KMS-11 (cell line): ENCODE measurements at regions not wholly inside any gene's neighbourhood (a gene's known extent, or its start where the extent isn't known, plus 50 kb on each side); places are given as distances from the start of the nearest gene placed in this dataset.

Experiments
- H2AFZ ChIP-seq: fragments of 200-600 bp; sonication (generic); 2 replicates; pipeline ENCODE4 v1.6.1; 2016; ENCODE audit warnings: antibody characterized with exemption, mixed run types, low read depth
- H3K27ac ChIP-seq: fragments of 200-600 bp; sonication (generic); 2 replicates; pipeline ENCODE4 v1.6.1; 2016; ENCODE audit warnings: mild to moderate bottlenecking, mixed run types
- H3K27me3 ChIP-seq: fragments of 200-600 bp; sonication (generic); 2 replicates; pipeline ENCODE4 v1.6.1; 2017; ENCODE audit warnings: mild to moderate bottlenecking, low read depth, mixed run types, moderate library complexity; ENCODE audit not compliant: insufficient read depth
- H3K36me3 ChIP-seq: fragments of 200-600 bp; sonication (generic); 2 replicates; pipeline ENCODE4 v1.6.1; 2017; ENCODE audit warnings: mild to moderate bottlenecking, mixed run types; ENCODE audit not compliant: insufficient read depth
- H3K4me1 ChIP-seq: fragments of 200-600 bp; sonication (generic); 2 replicates; pipeline ENCODE4 v1.6.1; 2016; ENCODE audit warnings: mild to moderate bottlenecking, low read depth, mixed run types; ENCODE audit not compliant: poor library complexity, severe bottlenecking
- H3K4me2 ChIP-seq: fragments of 200-600 bp; sonication (generic); 2 replicates; pipeline ENCODE4 v1.7.0; 2016; ENCODE audit warnings: mild to moderate bottlenecking, mixed run types
- H3K4me3 ChIP-seq: fragments of 200-600 bp; sonication (generic); IDR thresholded peaks from 2 replicates; pipeline ENCODE4 v1.6.1; 2017; ENCODE audit warnings: low read depth, low read length, mixed read lengths; ENCODE audit not compliant: insufficient read depth
- H3K79me2 ChIP-seq: fragments of 200-600 bp; sonication (generic); 2 replicates; pipeline ENCODE4 v1.6.1; 2016; ENCODE audit warnings: low read depth, mixed run types; ENCODE audit not compliant: insufficient read depth
- H3K9ac ChIP-seq: fragments of 200-600 bp; sonication (generic); 2 replicates; pipeline ENCODE4 v1.6.1; 2016; ENCODE audit warnings: mild to moderate bottlenecking, mixed run types
- H4K20me1 ChIP-seq: fragments of 200-600 bp; sonication (generic); 2 replicates; pipeline ENCODE4 v1.6.1; 2016; ENCODE audit warnings: mild to moderate bottlenecking, mixed run types; ENCODE audit not compliant: insufficient read depth
- CTCF ChIP-seq: fragments of 200-600 bp; sonication (generic); conservative IDR thresholded peaks from 2 replicates; pipeline ENCODE4 v1.6.1; 2017; ENCODE audit warnings: low read depth, mild to moderate bottlenecking, antibody characterized with exemption, low read length, moderate library complexity, mixed read lengths

DNA sequence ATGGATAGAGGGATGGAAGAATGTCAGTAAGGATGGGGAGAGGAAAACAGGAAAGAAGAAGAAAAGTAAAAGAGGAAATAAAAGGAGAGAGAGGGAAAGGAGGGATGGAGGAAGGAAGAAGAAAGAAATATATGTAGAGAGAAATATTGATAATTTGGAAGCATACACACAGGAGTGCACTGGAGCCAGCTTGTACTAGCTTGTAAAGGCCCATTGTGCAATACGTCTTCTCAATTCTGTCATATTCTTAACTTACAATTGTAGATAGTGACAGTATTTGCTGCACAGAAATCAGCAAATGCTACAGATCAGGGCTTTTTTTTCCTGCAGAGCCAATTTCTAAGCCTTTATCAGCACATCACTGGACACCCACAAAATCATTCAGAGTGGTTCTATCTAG lies 458.8 kb upstream of the WWC1 start:
- no peak overlapping the region for H3K4me3 ChIP-seq
- no peak overlapping the region for H3K27ac ChIP-seq
- no peak overlapping the region for H3K4me2 ChIP-seq
- no peaks in the 10 kb centered on the region for H4K20me1 ChIP-seq
- H2AFZ ChIP-seq = no peak overlapping the region
- no peaks in the 10 kb centered on the region for H3K79me2 ChIP-seq
- no peak for TF ChIP-seq CTCF
- H3K36me3 ChIP-seq = no peaks in the 10 kb centered on the region
- H3K27me3 ChIP-seq = no peaks in the 10 kb centered on the region
- H3K9ac ChIP-seq = no peak overlapping the region
- no peaks in the 10 kb centered on the region for H3K4me1 ChIP-seq

- H4K20me1 ChIP-seq = no peaks in the 10 kb centered on the region
- H3K36me3 ChIP-seq = no peaks in the 10 kb centered on the region
- H3K4me2 ChIP-seq = no peak overlapping the region
- no peak for TF ChIP-seq CTCF
- no peak overlapping the region for H3K27ac ChIP-seq
- no peak overlapping the region for H3K4me3 ChIP-seq
- no peak overlapping the region for H3K9ac ChIP-seq
- H2AFZ ChIP-seq = no peak overlapping the region
- H3K79me2 ChIP-seq = no peaks in the 10 kb centered on the region
- no peaks in the 10 kb centered on the region for H3K27me3 ChIP-seq
- H3K4me1 ChIP-seq = no peaks in the 10 kb centered on the region
Observed at GRCh38 chr5:167833456-167833855, 458.0 kb upstream of the WWC1 start.

DNA sequence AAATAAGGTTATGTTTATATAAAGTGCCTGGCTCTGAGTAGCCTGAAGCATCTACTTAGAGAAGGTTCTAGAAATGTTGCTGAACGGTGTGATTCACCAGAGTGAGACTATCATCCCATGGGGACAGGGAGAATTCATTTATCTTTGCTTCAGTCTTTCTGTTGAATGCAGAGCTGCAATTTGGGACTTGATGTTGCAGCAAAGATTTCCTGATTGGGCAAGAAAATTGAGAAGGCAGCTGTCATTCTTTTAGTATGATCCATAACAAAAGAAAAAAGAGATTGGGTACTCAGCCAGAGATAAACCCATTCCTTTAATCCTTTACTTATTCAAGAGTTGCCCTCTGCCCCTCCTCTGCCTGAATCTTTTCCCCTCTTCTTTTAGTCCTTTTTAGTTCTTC lies 456.3 kb upstream of the WWC1 start:
- H3K4me2 ChIP-seq = no peak overlapping the region
- no peaks in the 10 kb centered on the region for H3K36me3 ChIP-seq
- H3K9ac ChIP-seq = no peak overlapping the region
- no peaks in the 10 kb centered on the region for H3K27me3 ChIP-seq
- no peak overlapping the region for H2AFZ ChIP-seq
- TF ChIP-seq CTCF = no peak
- no peaks in the 10 kb centered on the region for H3K4me1 ChIP-seq
- H3K4me3 ChIP-seq = no peak overlapping the region
- no peak overlapping the region for H3K27ac ChIP-seq
- no peaks in the 10 kb centered on the region for H4K20me1 ChIP-seq
- no peaks in the 10 kb centered on the region for H3K79me2 ChIP-seq

DNA sequence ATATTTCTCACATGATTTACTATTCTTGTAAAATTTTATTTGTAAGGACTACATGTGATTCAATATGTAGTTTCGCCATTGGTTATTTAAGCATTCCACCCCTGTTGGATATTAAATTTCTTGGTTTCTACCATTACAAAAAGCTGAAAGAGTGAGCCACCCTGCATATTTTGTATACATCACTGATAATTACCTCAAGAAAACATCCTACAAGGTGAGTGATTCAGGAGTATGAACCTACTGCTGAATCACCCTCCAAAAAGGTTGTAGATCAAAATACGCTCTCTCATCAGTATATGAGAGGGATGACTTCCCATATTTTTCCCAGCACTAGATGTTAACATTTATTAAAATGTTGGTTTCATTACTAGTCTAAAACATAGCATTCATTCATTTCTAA lies 454.3 kb upstream of the WWC1 start:
- no peaks in the 10 kb centered on the region for H4K20me1 ChIP-seq
- H2AFZ ChIP-seq = no peak overlapping the region
- no peaks in the 10 kb centered on the region for H3K27me3 ChIP-seq
- H3K4me2 ChIP-seq = no peak overlapping the region
- no peaks in the 10 kb centered on the region for H3K79me2 ChIP-seq
- no peak overlapping the region for H3K27ac ChIP-seq
- TF ChIP-seq CTCF = no peak
- no peak overlapping the region for H3K4me3 ChIP-seq
- H3K36me3 ChIP-seq = no peaks in the 10 kb centered on the region
- no peaks in the 10 kb centered on the region for H3K4me1 ChIP-seq
- no peak overlapping the region for H3K9ac ChIP-seq

GRCh38 chr5:167839065-167839464 lies 452.4 kb upstream of the WWC1 start:
- no peak overlapping the region for H2AFZ ChIP-seq
- no peaks in the 10 kb centered on the region for H3K27me3 ChIP-seq
- no peaks in the 10 kb centered on the region for H3K36me3 ChIP-seq
- H4K20me1 ChIP-seq = no peaks in the 10 kb centered on the region
- no peak for TF ChIP-seq CTCF
- H3K4me3 ChIP-seq = no peak overlapping the region
- H3K79me2 ChIP-seq = no peaks in the 10 kb centered on the region
- no peak overlapping the region for H3K27ac ChIP-seq
- no peak overlapping the region for H3K4me2 ChIP-seq
- H3K9ac ChIP-seq = no peak overlapping the region
- no peaks in the 10 kb centered on the region for H3K4me1 ChIP-seq
